Cardiac fibroblast (primary cell): ENCODE measurements at regions not wholly inside any gene's neighbourhood (a gene's known extent, or its start where the extent isn't known, plus 50 kb on each side); places are given as distances from the start of the nearest gene placed in this dataset.
A peak's percentile ranks its signal among the peaks of the same experiment; 100 is the strongest.

Experiments used
- DNase-seq, 2 donors: peaks; one replicate each; pipeline versions ENCODE4 v3.0.0 to v3.0.0-alpha.2; 2010; ENCODE audit warnings: low read depth in 2 of 2
- H3K4me3 ChIP-seq, 2 donors: replicated peaks in 1 of 2; 1 replicate in 1 of 2; 2 replicates in 1 of 2; pipeline ENCODE4 v1.5.1; 2011; ENCODE audit warnings: low read depth in 2 of 2, low read length in 2 of 2, mild to moderate bottlenecking in 2 of 2, moderate library complexity in 1 of 2
- CTCF ChIP-seq: IDR thresholded peaks from one replicate; pipeline ENCODE4 v1.5.1; 2011; ENCODE audit warnings: low read depth, mild to moderate bottlenecking, low read length, inconsistent platforms

DNA sequence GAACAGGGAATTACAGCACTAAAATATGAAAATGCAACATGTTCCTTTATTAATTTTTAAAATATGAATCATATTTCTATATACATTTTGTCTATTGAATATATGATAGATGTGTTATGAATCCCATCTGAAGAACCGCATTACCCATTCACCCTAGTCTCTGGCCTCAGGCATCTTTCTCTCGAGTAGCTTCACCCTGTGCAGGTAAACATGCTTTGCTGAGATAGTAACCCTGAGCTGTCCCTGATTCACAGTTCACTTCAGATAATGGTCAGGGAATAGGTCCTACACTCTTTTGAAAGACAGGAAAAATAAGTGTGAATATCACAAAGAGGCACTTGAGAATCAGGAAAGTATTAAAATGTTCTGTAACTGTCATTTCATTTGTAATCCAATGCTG lies 766.8 kb downstream of the IRX1 start:
- no peak for TF ChIP-seq CTCF
- H3K4me3 ChIP-seq: no peak overlapping the region
- DNase-seq: no peak

- no peak overlapping the region for H3K4me3 ChIP-seq
- TF ChIP-seq CTCF: no peak
- DNase-seq: no peak
Measured at GRCh38 chr5:4363045-4363444, 767.4 kb downstream of the IRX1 start.

GRCh38 chr5:4366628-4367027 lies 771.0 kb downstream of the IRX1 start:
- TF ChIP-seq CTCF: no peak
- no peak overlapping the region for H3K4me3 ChIP-seq
- no peak for DNase-seq

DNA sequence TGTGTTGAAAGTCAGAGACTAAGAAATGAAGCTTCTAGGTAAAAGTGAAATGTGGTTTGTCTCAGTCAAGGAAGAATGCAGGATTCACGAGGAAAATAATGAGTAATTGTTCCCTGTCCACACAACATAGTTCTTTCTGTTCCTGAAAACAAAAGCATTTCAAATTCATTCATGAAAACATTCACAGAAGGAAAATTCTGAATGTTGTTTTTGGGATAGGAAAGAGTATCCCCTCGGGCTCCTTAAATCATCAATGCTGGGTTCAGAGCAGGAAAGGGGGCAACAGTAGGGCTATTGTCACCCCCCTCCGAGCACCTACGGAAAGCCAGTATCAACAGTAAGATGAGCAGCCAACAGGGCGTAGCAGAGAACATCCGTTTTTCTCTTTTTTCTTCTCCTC lies 769.9 kb upstream of the ADAMTS16 start:
- no peak overlapping the region for H3K4me3 ChIP-seq
- no peak for DNase-seq
- TF ChIP-seq CTCF: no peak

GRCh38 chr5:4372481-4372880 lies 767.6 kb upstream of the ADAMTS16 start:
- no peak for TF ChIP-seq CTCF
- no peak overlapping the region for H3K4me3 ChIP-seq
- no peak for DNase-seq

DNA sequence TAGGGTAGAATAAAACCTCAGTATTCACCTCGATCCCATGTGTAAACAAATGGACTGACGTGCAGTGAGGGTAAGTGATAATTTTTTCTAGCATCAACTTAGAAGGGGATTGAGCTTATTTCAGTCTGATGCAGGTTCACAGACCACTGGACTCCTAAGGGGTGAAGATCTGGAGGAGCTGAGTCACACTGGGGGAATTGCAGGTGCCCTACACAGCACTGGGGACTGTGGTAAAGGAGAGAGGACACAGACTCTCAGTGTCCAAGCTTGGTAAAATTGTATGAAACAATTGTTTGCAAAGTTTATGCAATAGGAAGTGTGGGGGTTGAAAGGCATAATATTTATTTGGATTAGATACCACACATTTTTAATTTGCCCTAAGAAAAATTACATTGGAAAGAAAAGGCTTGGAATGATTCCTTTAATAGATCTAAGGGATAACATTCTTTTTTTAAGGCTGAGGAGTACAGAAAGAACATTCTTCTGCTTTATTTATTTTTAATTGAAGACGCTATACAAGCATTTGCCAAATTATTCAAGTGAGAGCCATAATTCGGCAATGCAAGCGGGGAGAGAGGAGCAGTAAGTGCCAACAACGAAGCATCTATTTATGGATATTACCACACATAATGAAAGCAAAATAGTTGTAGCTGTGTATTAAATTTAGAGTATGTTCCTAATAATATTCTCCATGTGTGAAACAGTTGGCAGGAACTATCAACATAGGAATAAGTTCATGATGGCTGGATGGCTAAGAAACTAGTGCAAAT lies 766.9 kb upstream of the ADAMTS16 start:
- TF ChIP-seq CTCF: no peak
- DNase-seq: no peak
- no peak overlapping the region for H3K4me3 ChIP-seq

GRCh38 chr5:4374866-4375265 lies 765.3 kb upstream of the ADAMTS16 start:
- peak in 1 of 2 donors; percentile 0 for DNase-seq
- H3K4me3 ChIP-seq: no peak overlapping the region
- TF ChIP-seq CTCF: no peak
